GM12878 (cell line): ENCODE measurements at regions not wholly inside any gene's neighbourhood (a gene's known extent, or its start where the extent isn't known, plus 50 kb on each side); places are given as distances from the start of the nearest gene placed in this dataset.

ENCODE experiments used
- BRCA1 ChIP-seq: IDR thresholded peaks from 2 replicates; pipeline ENCODE4 v1.6.1; 2011; ENCODE audit warnings: low read depth, low read length, improper control_type of control experiment
- CTCF ChIP-seq, 3 experiments: IDR thresholded peaks in 2 of 3; conservative IDR thresholded peaks in 1 of 3; 2 replicates each; pipeline ENCODE4 v1.5.1; 2011; ENCODE audit warnings: low read depth in 3 of 3, low read length in 3 of 3, mild to moderate bottlenecking in 3 of 3, control low read depth in 2 of 3, moderate library complexity in 2 of 3, inconsistent platforms in 1 of 3, mixed read lengths in 1 of 3; ENCODE audit not compliant: control insufficient read depth in 2 of 3, insufficient read depth in 1 of 3; ENCODE audit errors: extremely low read depth in 1 of 3
- EZH2 ChIP-seq: IDR thresholded peaks from 2 replicates; pipeline ENCODE4 v1.6.1; 2012; ENCODE audit warnings: low read depth, mild to moderate bottlenecking, control low read depth, inconsistent platforms, low read length, borderline replicate concordance; ENCODE audit not compliant: control insufficient read depth
- GATAD2B ChIP-seq: fragments of 450-650 bp; conservative IDR thresholded peaks from 2 replicates; pipeline ENCODE4 v1.6.1; 2017; ENCODE audit warnings: low read depth, mild to moderate bottlenecking, moderate library complexity
- JUND ChIP-seq: IDR thresholded peaks from 2 replicates; pipeline ENCODE4 v1.6.1; 2012; ENCODE audit warnings: low read depth, mild to moderate bottlenecking, low read length, improper control_type of control experiment, moderate library complexity
- RFX5 ChIP-seq: IDR thresholded peaks from 2 replicates; pipeline ENCODE4 v1.6.1; 2011; ENCODE audit warnings: low read depth, low read length, improper control_type of control experiment
- ZBTB4 ChIP-seq: fragments of 450-650 bp; formaldehyde crosslinking; IDR thresholded peaks from 2 replicates; pipeline ENCODE4 v1.4.0; 2022; ENCODE audit warnings: mild to moderate bottlenecking, moderate library complexity
- ZNF384 ChIP-seq: IDR thresholded peaks from 2 replicates; pipeline ENCODE4 v1.6.1; 2012; ENCODE audit warnings: low read depth, mild to moderate bottlenecking, low read length, improper control_type of control experiment, borderline replicate concordance

- TF ChIP-seq RFX5 (no peak), EZH2 (no peak), ZBTB4 (CRISPR knock-in tag) (no peak), BRCA1 (no peak), GATAD2B (no peak), CTCF (IDR thresholded peaks at IDR 0.05 in 2 of 3, conservative IDR thresholded peaks at IDR 0.05 in 1 of 3; ENCODE audit: control insufficient read depth in 2 of 3, extremely low read depth in 1 of 3, insufficient read depth in 1 of 3, low read depth in 3 of 3, low read length in 3 of 3) (no peak), JUND (no peak), ZNF384 (no peak)
Observed at GRCh38 chr1:60413091-60413490, 339.5 kb upstream of the C1orf87 start.
